C4-2B (cell line): ENCODE measurements at regions not wholly inside any gene's neighbourhood (a gene's known extent, or its start where the extent isn't known, plus 50 kb on each side); places are given as distances from the start of the nearest gene placed in this dataset.

Experiments used
- H3K27ac ChIP-seq: fragments of 450-650 bp; 2 replicates; pipeline ENCODE4 v1.5.1; 2017
- CTCF ChIP-seq: fragments of 450-650 bp; conservative IDR thresholded peaks from 2 replicates; pipeline ENCODE4 v1.5.1; 2017; ENCODE audit warnings: mild to moderate bottlenecking
- ZFX ChIP-seq: fragments of 450-650 bp; IDR thresholded peaks from 2 replicates; pipeline ENCODE4 v1.6.1; 2017

- H3K27ac ChIP-seq = no peak overlapping the region
- TF ChIP-seq ZFX (no peak), CTCF (no peak)
Observed at GRCh38 chrX:8083286-8083685, 87.8 kb downstream of the VCX2 start.

- TF ChIP-seq ZFX = no peak
- no peak for TF ChIP-seq CTCF
- no peak overlapping the region for H3K27ac ChIP-seq
Observed at GRCh38 chrX:8075636-8076035, 95.4 kb downstream of the VCX2 start.

- no peak overlapping the region for H3K27ac ChIP-seq
- TF ChIP-seq CTCF = no peak
- TF ChIP-seq ZFX = no peak
Observed at GRCh38 chrX:8067754-8068462, 103.2 kb downstream of the VCX2 start.

GRCh38 chrX:8052909-8053308 is 118.2 kb downstream of the VCX2 start:
- no peak overlapping the region for H3K27ac ChIP-seq
- TF ChIP-seq CTCF (no peak), ZFX (no peak)

- H3K27ac ChIP-seq = no peak overlapping the region
- TF ChIP-seq CTCF (no peak), ZFX (no peak)
Observed at GRCh38 chrX:8049827-8050226, 121.2 kb downstream of the VCX2 start.

- no peak for TF ChIP-seq ZFX
- no peak for TF ChIP-seq CTCF
- H3K27ac ChIP-seq = no peak overlapping the region
Observed at GRCh38 chrX:8048466-8048865, 121.3 kb upstream of the PNPLA4 start.

- no peak overlapping the region for H3K27ac ChIP-seq
- TF ChIP-seq CTCF (no peak), ZFX (no peak)
Observed at GRCh38 chrX:8044947-8045346, 117.7 kb upstream of the PNPLA4 start.
